ENCODE measurements at regions not wholly inside any gene's neighbourhood (a gene's known extent, or its start where the extent isn't known, plus 50 kb on each side); places are given as distances from the start of the nearest gene placed in this dataset.
"Not testable (repeated sequence)": the region's sequence is repeated elsewhere in the genome, so short reads cannot be mapped to it uniquely, and the experiment has no call there.

DNA sequence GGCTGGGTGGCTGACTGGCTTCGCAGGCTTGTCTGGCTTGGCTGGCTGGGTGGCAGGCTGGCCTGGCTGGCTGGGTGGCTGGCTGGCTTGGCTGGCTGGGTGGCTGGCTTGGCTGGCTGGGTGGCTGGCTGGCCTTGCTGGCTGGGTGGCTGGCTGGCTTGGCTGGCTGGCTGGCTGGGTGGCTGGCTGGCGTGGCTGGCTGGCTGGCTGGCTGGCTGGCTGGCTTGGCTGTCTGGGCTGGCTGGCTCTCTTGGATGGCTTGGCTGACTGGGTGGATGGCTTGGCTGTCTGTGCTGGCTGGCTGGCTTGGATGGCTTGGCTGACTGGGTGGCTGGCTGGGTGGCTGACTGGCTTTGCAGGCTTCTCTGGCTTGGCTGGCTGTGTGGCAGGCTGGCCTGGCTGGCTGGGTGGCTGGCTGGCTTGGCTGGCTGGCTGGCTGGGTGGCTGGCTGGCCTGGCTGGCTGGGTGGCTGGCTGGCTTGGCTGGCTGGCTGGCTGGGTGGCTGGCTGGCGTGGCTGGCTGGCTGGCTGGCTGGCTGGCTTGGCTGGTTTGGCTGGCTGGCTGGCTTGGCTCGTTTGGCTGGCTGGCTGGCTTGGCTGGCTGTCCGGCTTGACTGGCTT is 2808.1 kb downstream of the RPIA start:
- DNase-seq, result not testable (repeated sequence)
- no CpG with 5 or more reads among the region's 5 CpGs for WGBS (ENCODE audit: extremely low coverage, insufficient coverage, low lambda C conversion rate)

DNA sequence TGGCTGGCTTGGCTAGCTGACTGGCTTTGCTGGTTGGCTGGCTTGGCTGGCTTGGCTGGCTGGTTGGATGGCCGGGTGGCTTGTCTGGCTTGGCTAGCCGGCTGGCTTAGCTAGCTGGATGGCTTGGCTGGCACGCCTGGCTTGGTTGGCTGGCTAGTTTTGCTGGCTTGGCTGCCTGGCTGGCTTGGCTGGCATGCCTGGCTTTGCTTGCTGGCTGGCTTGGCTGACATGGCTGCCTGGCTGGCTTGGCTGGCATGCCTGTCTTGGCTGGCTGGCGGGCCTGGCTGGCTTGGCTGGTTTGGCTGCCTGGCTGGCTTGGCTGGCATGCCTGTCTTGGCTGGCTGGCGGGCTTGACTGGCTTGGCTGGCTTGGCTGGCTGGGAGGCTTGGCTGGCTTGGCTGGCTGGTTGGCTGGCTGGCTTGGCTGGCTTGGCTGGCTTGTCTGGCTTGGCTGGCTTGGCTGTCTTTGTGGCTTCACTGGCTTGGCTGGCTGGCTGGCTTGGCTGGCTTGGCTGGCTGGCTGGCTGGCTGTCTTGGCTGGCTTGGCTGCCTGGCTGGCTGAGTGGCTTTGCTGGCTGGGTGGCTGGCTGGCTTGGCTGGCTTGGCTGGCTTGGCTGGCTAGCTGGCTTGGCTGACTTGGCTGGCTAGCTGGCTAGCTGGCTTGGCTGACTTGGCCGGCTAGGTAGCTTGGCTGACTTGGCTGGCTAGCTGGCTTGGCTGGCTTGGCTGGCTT is 2808.9 kb downstream of the RPIA start:
- not testable (repeated sequence) for H3K9ac ChIP-seq (ENCODE audit: low read length); H3K27ac ChIP-seq (ENCODE audit: low read depth, low read length); H2AK5ac ChIP-seq (ENCODE audit: low read length); H3K79me2 ChIP-seq (ENCODE audit: control insufficient read depth, insufficient read depth, low read length); DNase-seq; H3K4ac ChIP-seq (ENCODE audit: low read depth, low read length); H4K5ac ChIP-seq (ENCODE audit: low read length); H3K4me2 ChIP-seq (ENCODE audit: low read length); H4K8ac ChIP-seq (ENCODE audit: low read depth, low read length); H2BK120ac ChIP-seq (ENCODE audit: low read depth, low read length); H3K27me3 ChIP-seq (ENCODE audit: insufficient read depth, low read length, poor library complexity); H3K4me3 ChIP-seq (ENCODE audit: low read length); H3K18ac ChIP-seq (ENCODE audit: low read length); H3K4me1 ChIP-seq (ENCODE audit: control insufficient read depth, low read depth, low read length); H3K23ac ChIP-seq (ENCODE audit: low read length); H2BK5ac ChIP-seq (ENCODE audit: low read length); H3K36me3 ChIP-seq (ENCODE audit: control insufficient read depth, insufficient read depth, low read length); H3K56ac ChIP-seq (ENCODE audit: low read length); H2BK15ac ChIP-seq (replicated peaks; ENCODE audit: low read depth); H3K79me1 ChIP-seq (ENCODE audit: low read length)
- no CpG with 5 or more reads among the region's 6 CpGs for WGBS (ENCODE audit: extremely low coverage, insufficient coverage, low lambda C conversion rate)

More for the DNA sequence above, 2808.1 kb downstream of the RPIA start:
- not testable (repeated sequence) for H3K79me1 ChIP-seq (ENCODE audit: low read length); H3K4me3 ChIP-seq (ENCODE audit: low read length); H2AK5ac ChIP-seq (ENCODE audit: low read length); H4K5ac ChIP-seq (ENCODE audit: low read length); H3K79me2 ChIP-seq (ENCODE audit: control insufficient read depth, insufficient read depth, low read length); H3K4me2 ChIP-seq (ENCODE audit: low read length); H4K8ac ChIP-seq (ENCODE audit: low read depth, low read length); H3K9ac ChIP-seq (ENCODE audit: low read length); H3K4me1 ChIP-seq (ENCODE audit: control insufficient read depth, low read depth, low read length); H3K23ac ChIP-seq (ENCODE audit: low read length); H2BK5ac ChIP-seq (ENCODE audit: low read length); H3K36me3 ChIP-seq (ENCODE audit: control insufficient read depth, insufficient read depth, low read length); H3K27ac ChIP-seq (ENCODE audit: low read depth, low read length); H2BK120ac ChIP-seq (ENCODE audit: low read depth, low read length); H3K4ac ChIP-seq (ENCODE audit: low read depth, low read length); H3K18ac ChIP-seq (ENCODE audit: low read length); H2BK15ac ChIP-seq (replicated peaks; ENCODE audit: low read depth); H3K56ac ChIP-seq (ENCODE audit: low read length); H3K27me3 ChIP-seq (ENCODE audit: insufficient read depth, low read length, poor library complexity)

DNA sequence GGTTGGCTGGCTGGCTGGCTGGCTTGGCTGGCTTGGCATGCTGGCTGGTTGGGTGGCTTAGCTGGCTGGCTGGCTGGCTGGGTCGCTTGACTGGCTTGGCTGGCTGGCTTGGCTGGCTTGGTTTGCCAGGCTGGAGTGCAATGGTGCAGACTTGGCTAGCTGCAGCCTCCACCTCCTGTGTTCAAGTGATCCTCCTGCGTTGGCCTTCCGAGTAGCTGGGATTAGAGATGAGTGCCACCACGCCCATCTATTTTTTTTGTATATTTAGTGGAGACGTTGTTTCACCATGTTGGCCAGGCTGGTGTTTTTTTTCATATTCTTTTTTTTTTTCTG is 2809.5 kb downstream of the RPIA start:
- not testable (repeated sequence) for H2BK5ac ChIP-seq (ENCODE audit: low read length); H3K27ac ChIP-seq (ENCODE audit: low read depth, low read length); H3K23ac ChIP-seq (ENCODE audit: low read length); H3K4me2 ChIP-seq (ENCODE audit: low read length); H3K4ac ChIP-seq (ENCODE audit: low read depth, low read length); H3K9ac ChIP-seq (ENCODE audit: low read length); H2BK120ac ChIP-seq (ENCODE audit: low read depth, low read length); H3K36me3 ChIP-seq (ENCODE audit: control insufficient read depth, insufficient read depth, low read length); H4K8ac ChIP-seq (ENCODE audit: low read depth, low read length); H3K4me3 ChIP-seq (ENCODE audit: low read length); H3K56ac ChIP-seq (ENCODE audit: low read length); DNase-seq; H4K5ac ChIP-seq (ENCODE audit: low read length); H3K18ac ChIP-seq (ENCODE audit: low read length); H3K4me1 ChIP-seq (ENCODE audit: control insufficient read depth, low read depth, low read length); H3K79me1 ChIP-seq (ENCODE audit: low read length); H2BK15ac ChIP-seq (replicated peaks; ENCODE audit: low read depth); H2AK5ac ChIP-seq (ENCODE audit: low read length); H3K27me3 ChIP-seq (ENCODE audit: insufficient read depth, low read length, poor library complexity); H3K79me2 ChIP-seq (ENCODE audit: control insufficient read depth, insufficient read depth, low read length)
- no CpG with 5 or more reads among the region's 5 CpGs for WGBS (ENCODE audit: extremely low coverage, insufficient coverage, low lambda C conversion rate)

GRCh38 chr2:91501481-91502080 is 2810.1 kb downstream of the RPIA start:
- H2AK5ac ChIP-seq (ENCODE audit: low read length); H3K36me3 ChIP-seq (ENCODE audit: control insufficient read depth, insufficient read depth, low read length); H3K56ac ChIP-seq (ENCODE audit: low read length); H3K18ac ChIP-seq (ENCODE audit: low read length); H2BK5ac ChIP-seq (ENCODE audit: low read length); H3K9ac ChIP-seq (ENCODE audit: low read length); H3K79me2 ChIP-seq (ENCODE audit: control insufficient read depth, insufficient read depth, low read length); H2BK15ac ChIP-seq (replicated peaks; ENCODE audit: low read depth); DNase-seq; H3K4me2 ChIP-seq (ENCODE audit: low read length); H3K4me1 ChIP-seq (ENCODE audit: control insufficient read depth, low read depth, low read length); H3K27me3 ChIP-seq (ENCODE audit: insufficient read depth, low read length, poor library complexity); H3K4ac ChIP-seq (ENCODE audit: low read depth, low read length); H3K23ac ChIP-seq (ENCODE audit: low read length); H3K79me1 ChIP-seq (ENCODE audit: low read length); H3K4me3 ChIP-seq (ENCODE audit: low read length); H2BK120ac ChIP-seq (ENCODE audit: low read depth, low read length); H3K27ac ChIP-seq (ENCODE audit: low read depth, low read length); H4K8ac ChIP-seq (ENCODE audit: low read depth, low read length); H4K5ac ChIP-seq (ENCODE audit: low read length): not testable (repeated sequence)
- no CpG with 5 or more reads among the region's 17 CpGs for WGBS (ENCODE audit: extremely low coverage, insufficient coverage, low lambda C conversion rate)

DNA sequence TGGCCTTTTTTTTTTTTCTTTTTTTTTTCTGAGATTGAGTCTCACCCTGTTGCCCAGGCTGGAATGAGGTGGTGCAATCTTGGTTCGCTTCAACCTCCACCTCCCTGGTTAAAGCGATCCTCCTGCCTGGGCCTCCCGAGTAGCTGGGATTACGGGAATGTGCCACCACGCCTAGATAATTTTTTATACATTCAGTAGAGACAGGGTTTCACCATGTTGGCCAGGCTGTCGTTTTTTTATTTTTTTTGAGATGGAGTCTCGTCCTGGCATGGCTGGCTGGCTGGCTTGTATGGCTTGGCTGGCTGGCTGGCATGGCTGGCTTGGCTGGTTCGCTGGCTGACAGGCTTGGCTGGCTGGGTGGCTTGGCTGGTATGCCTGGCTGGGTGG is 2812.1 kb downstream of the RPIA start:
- H3K79me2 ChIP-seq (ENCODE audit: control insufficient read depth, insufficient read depth, low read length); H2BK15ac ChIP-seq (replicated peaks; ENCODE audit: low read depth); H3K36me3 ChIP-seq (ENCODE audit: control insufficient read depth, insufficient read depth, low read length); H3K4me2 ChIP-seq (ENCODE audit: low read length); DNase-seq; H3K27me3 ChIP-seq (ENCODE audit: insufficient read depth, low read length, poor library complexity); H3K9ac ChIP-seq (ENCODE audit: low read length); H3K79me1 ChIP-seq (ENCODE audit: low read length); H3K4ac ChIP-seq (ENCODE audit: low read depth, low read length); H4K8ac ChIP-seq (ENCODE audit: low read depth, low read length); H2AK5ac ChIP-seq (ENCODE audit: low read length); H4K5ac ChIP-seq (ENCODE audit: low read length); H3K18ac ChIP-seq (ENCODE audit: low read length); H3K27ac ChIP-seq (ENCODE audit: low read depth, low read length); H2BK120ac ChIP-seq (ENCODE audit: low read depth, low read length); H3K4me3 ChIP-seq (ENCODE audit: low read length); H3K23ac ChIP-seq (ENCODE audit: low read length); H3K4me1 ChIP-seq (ENCODE audit: control insufficient read depth, low read depth, low read length); H3K56ac ChIP-seq (ENCODE audit: low read length); H2BK5ac ChIP-seq (ENCODE audit: low read length): not testable (repeated sequence)
- no CpG with 5 or more reads among the region's 8 CpGs for WGBS (ENCODE audit: extremely low coverage, insufficient coverage, low lambda C conversion rate)
